ENCODE measurements at regions not wholly inside any gene's neighbourhood (a gene's known extent, or its start where the extent isn't known, plus 50 kb on each side); places are given as distances from the start of the nearest gene placed in this dataset.

DNA sequence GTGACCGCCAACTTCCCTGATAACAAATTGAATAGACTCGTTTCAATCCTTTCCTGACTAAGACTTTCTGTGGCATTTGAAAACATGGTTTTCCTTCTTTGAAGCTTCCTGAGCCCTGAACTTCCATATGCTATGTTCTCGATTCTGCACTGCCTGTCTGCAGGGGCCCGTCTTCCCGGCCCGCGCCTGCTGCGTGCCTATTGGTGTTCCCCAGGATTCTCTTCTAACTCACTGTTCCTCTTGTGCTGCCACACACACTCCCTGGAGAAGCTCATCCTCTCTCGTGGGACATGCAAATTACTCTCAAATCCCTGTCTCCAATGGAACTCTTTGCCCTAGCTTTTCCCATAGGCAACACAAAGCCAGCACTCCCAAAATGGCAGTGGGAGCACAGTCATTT, 262.9 kb upstream of the GATB start:
- Mint-ChIP-seq H3K4me3 (no peak overlapping the region), H3K27ac (no peak overlapping the region), H3K36me3 (ENCODE audit: low read depth) (peaks cover 6% of the 10 kb centered on the region), H3K9me3 (peaks cover 5% of the 10 kb centered on the region), H3K27me3 (ENCODE audit: insufficient read depth) (no peaks in the 10 kb centered on the region), H3K4me1 (ENCODE audit: low read depth) (no peaks in the 10 kb centered on the region)
- no peak for DNase-seq (ENCODE audit: low spot score)
- intact Hi-C loops (cut with micrococcal nuclease) = no loop called here

DNA sequence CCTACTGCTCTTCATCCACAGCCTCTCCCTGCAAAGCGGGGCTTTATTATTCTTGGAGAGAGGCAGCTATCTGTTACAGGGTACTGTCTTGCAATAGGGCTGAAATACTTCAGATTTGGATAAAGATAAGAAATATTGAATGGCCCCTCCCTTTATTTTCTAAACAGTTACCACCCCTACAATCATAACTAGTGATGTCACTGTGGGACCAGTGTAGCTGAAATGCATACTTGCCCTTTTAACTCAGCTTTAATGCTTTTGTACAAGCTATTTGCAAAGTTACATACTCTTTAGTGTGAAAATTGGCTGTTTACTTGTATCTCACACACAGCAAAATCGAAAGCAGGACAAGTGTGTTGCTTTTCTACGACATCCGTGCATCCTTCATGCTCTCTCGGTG, 261.7 kb upstream of the GATB start:
- H3K36me3 Mint-ChIP-seq (ENCODE audit: low read depth) = peaks cover 1% of the 10 kb centered on the region
- no peak overlapping the region for H3K27ac Mint-ChIP-seq

DNA sequence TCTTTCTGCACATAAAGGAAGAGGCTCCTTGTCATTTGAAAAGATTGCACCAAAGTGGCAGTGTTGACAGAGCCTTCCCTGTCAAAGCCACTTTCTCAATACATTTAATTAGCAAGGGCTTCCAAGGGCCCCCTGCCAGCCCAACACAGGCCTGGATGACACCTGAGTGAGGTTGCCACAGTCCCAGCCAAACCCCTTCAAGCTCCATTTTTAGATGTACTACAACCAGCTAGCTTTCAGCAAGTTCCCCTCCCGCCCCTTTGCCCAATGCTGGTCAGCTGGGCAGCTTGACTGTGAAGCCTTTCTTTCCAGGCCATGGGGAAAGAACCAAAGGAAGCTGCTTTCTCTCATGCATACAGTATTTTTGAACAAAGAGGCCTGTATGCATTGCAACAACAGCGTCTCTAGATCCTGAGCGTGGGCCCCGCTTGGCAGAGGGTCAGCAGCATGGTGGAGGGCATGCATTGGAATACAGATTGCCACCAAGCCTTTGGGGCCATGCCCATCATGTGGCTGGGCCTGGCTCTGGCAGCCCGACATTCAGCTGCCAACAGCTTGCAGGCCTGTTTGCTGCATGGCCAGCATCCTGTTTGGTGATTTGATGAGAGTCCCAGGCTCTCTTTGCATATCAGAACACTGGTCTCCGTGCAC, 261.1 kb upstream of the GATB start:
- intact Hi-C loops (cut with micrococcal nuclease) = no loop called here
- H3K27me3 Mint-ChIP-seq (ENCODE audit: insufficient read depth) = no peaks in the 10 kb centered on the region
- no peak overlapping the region for H3K4me3 Mint-ChIP-seq
- no peak for DNase-seq (ENCODE audit: low spot score)
- H3K36me3 Mint-ChIP-seq (ENCODE audit: low read depth) = no peaks in the 10 kb centered on the region
- no peaks in the 10 kb centered on the region for H3K9me3 Mint-ChIP-seq
- H3K27ac Mint-ChIP-seq = no peak overlapping the region
- H3K4me1 Mint-ChIP-seq (ENCODE audit: low read depth) = no peaks in the 10 kb centered on the region

More for the DNA sequence above, 261.7 kb upstream of the GATB start:
- H3K9me3 Mint-ChIP-seq = no peaks in the 10 kb centered on the region
- no peaks in the 10 kb centered on the region for H3K27me3 Mint-ChIP-seq (ENCODE audit: insufficient read depth)
- H3K4me1 Mint-ChIP-seq (ENCODE audit: low read depth) = no peaks in the 10 kb centered on the region
- H3K4me3 Mint-ChIP-seq = no peak overlapping the region
- intact Hi-C loops (cut with micrococcal nuclease) = no loop called here
- DNase-seq (ENCODE audit: low spot score) = no peak

DNA sequence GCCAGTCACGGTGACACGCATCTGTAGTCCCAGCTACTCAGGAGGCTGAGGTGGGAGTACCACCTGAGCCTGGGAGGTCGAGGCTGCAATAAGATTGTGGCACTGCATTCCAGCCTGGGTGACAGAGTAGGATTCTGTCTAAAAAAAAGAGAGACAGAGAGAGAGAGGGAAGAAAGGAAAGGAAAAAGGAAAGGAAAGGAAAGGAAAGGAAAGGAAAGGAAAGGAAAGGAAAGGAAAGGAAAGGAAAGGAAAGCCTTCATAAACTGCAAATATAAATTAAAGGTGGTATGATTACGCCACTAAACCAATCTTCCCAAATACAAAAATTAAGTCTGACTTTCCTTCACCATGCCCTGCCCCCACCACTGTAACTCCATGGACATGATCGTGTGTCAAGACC, 259.3 kb upstream of the GATB start:
- DNase-seq (ENCODE audit: low spot score) = no peak
- no peak overlapping the region for H3K27ac Mint-ChIP-seq
- no peaks in the 10 kb centered on the region for H3K9me3 Mint-ChIP-seq
- intact Hi-C loops (cut with micrococcal nuclease) = no loop called here
- H3K4me3 Mint-ChIP-seq = no peak overlapping the region
- H3K4me1 Mint-ChIP-seq (ENCODE audit: low read depth) = peaks cover 12% of the 10 kb centered on the region
- H3K36me3 Mint-ChIP-seq (ENCODE audit: low read depth) = peaks cover 5% of the 10 kb centered on the region
- H3K27me3 Mint-ChIP-seq (ENCODE audit: insufficient read depth) = no peaks in the 10 kb centered on the region

- H3K4me1 Mint-ChIP-seq (ENCODE audit: low read depth) = peaks cover 44% of the 10 kb centered on the region
- peaks cover 9% of the 10 kb centered on the region for H3K36me3 Mint-ChIP-seq (ENCODE audit: low read depth)
- intact Hi-C loops (cut with micrococcal nuclease) = no loop called here
- H3K4me3 Mint-ChIP-seq = no peak overlapping the region
- no peaks in the 10 kb centered on the region for H3K9me3 Mint-ChIP-seq
- no peak for DNase-seq (ENCODE audit: low spot score)
- no peaks in the 10 kb centered on the region for H3K27me3 Mint-ChIP-seq (ENCODE audit: insufficient read depth)
- H3K27ac Mint-ChIP-seq = no peak overlapping the region
Measured at GRCh38 chr4:152016303-152016620, 255.5 kb upstream of the GATB start.

GRCh38 chr4:152015597-152016302, 254.9 kb upstream of the GATB start:
- Mint-ChIP-seq H3K4me3 (no peak overlapping the region), H3K36me3 (ENCODE audit: low read depth) (peaks cover 11% of the 10 kb centered on the region), H3K27me3 (ENCODE audit: insufficient read depth) (no peaks in the 10 kb centered on the region), H3K27ac (peak overlapping the region; percentile 47), H3K4me1 (ENCODE audit: low read depth) (peaks cover 50% of the 10 kb centered on the region), H3K9me3 (no peaks in the 10 kb centered on the region)
- DNase-seq (ENCODE audit: low spot score) = no peak
- intact Hi-C loops (cut with micrococcal nuclease) = no loop called here

GRCh38 chr4:152014280-152014679, 253.5 kb upstream of the GATB start:
- H3K4me3 Mint-ChIP-seq = peak overlapping the region; percentile 68
- peaks cover 11% of the 10 kb centered on the region for H3K36me3 Mint-ChIP-seq (ENCODE audit: low read depth)
- H3K27me3 Mint-ChIP-seq (ENCODE audit: insufficient read depth) = no peaks in the 10 kb centered on the region
- H3K9me3 Mint-ChIP-seq = no peaks in the 10 kb centered on the region
- DNase-seq (ENCODE audit: low spot score) = peak; percentile 54
- intact Hi-C loops (cut with micrococcal nuclease) = no loop called here
- peak overlapping the region; percentile 57 for H3K27ac Mint-ChIP-seq
- H3K4me1 Mint-ChIP-seq (ENCODE audit: low read depth) = peaks cover 60% of the 10 kb centered on the region

- Mint-ChIP-seq H3K4me1 (ENCODE audit: low read depth) (peaks cover 63% of the 10 kb centered on the region), H3K27ac (no peak overlapping the region), H3K27me3 (ENCODE audit: insufficient read depth) (no peaks in the 10 kb centered on the region), H3K9me3 (no peaks in the 10 kb centered on the region), H3K4me3 (peak overlapping the region; percentile 10), H3K36me3 (ENCODE audit: low read depth) (peaks cover 11% of the 10 kb centered on the region)
- DNase-seq (ENCODE audit: low spot score) = no peak
- intact Hi-C loops (cut with micrococcal nuclease) = no loop called here
Measured at GRCh38 chr4:152011469-152011868, 250.7 kb upstream of the GATB start.

GRCh38 chr4:152010710-152011079, 249.9 kb upstream of the GATB start:
- no peaks in the 10 kb centered on the region for H3K9me3 Mint-ChIP-seq
- H3K27ac Mint-ChIP-seq = peak overlapping the region; percentile 67
- intact Hi-C loops (cut with micrococcal nuclease) = no loop called here
- H3K4me1 Mint-ChIP-seq (ENCODE audit: low read depth) = peaks cover 56% of the 10 kb centered on the region
- H3K27me3 Mint-ChIP-seq (ENCODE audit: insufficient read depth) = no peaks in the 10 kb centered on the region
- peak overlapping the region; percentile 65 for H3K4me3 Mint-ChIP-seq
- peaks cover 5% of the 10 kb centered on the region for H3K36me3 Mint-ChIP-seq (ENCODE audit: low read depth)
- DNase-seq (ENCODE audit: low spot score) = peak; percentile 24

- intact Hi-C loops (cut with micrococcal nuclease) = no loop called here
Measured at GRCh38 chr4:152009983-152010709, 249.3 kb upstream of the GATB start.

DNA sequence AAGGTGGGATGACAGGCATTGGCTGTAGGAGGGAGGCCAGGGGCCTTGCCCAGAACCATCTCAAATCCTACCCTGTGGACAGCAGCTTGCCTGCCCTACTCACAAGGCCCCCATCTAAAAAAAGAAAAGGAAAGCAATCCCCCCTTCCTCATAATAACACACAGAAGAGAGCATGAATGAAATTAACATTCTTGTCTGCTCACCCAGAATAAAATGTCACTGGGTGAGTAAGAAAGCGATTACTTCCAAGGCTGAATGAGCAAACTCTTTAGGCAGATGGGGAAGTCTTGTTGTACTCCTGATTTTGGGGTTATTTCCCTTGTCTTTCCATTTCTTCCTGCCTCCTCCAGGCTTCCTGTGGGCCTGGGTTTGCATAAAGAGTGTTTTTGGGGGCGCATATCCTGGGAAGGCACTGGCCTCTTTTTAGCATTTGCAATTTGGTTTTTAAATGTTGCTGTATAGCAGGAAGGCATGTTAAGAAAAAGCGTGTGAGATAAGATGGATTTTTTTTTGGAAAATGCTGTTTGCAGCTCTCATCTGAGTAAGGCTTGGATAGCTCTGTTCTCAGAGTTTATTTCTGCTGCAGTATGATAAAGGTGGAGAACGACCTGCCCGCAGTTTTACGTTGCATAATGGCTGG, 248.3 kb upstream of the GATB start:
- intact Hi-C loops (cut with micrococcal nuclease) = no loop called here
- Mint-ChIP-seq H3K27ac (no peak overlapping the region), H3K4me1 (ENCODE audit: low read depth) (peaks cover 45% of the 10 kb centered on the region), H3K9me3 (no peaks in the 10 kb centered on the region), H3K4me3 (no peak overlapping the region), H3K27me3 (ENCODE audit: insufficient read depth) (no peaks in the 10 kb centered on the region), H3K36me3 (ENCODE audit: low read depth) (peaks cover 5% of the 10 kb centered on the region)
- no peak for DNase-seq (ENCODE audit: low spot score)

More at GRCh38 chr4:152009983-152010709, 249.3 kb upstream of the GATB start:
- Mint-ChIP-seq H3K27me3 (ENCODE audit: insufficient read depth) (no peaks in the 10 kb centered on the region), H3K4me1 (ENCODE audit: low read depth) (peaks cover 54% of the 10 kb centered on the region), H3K9me3 (no peaks in the 10 kb centered on the region), H3K36me3 (ENCODE audit: low read depth) (peaks cover 5% of the 10 kb centered on the region), H3K4me3 (peak overlapping the region; percentile 65), H3K27ac (no peak overlapping the region)
- no peak for DNase-seq (ENCODE audit: low spot score)

GRCh38 chr4:152007111-152007510, 246.3 kb upstream of the GATB start:
- DNase-seq (ENCODE audit: low spot score) = no peak
- Mint-ChIP-seq H3K4me3 (no peak overlapping the region), H3K36me3 (ENCODE audit: low read depth) (peaks cover 2% of the 10 kb centered on the region), H3K27ac (no peak overlapping the region), H3K4me1 (ENCODE audit: low read depth) (peaks cover 36% of the 10 kb centered on the region), H3K27me3 (ENCODE audit: insufficient read depth) (peaks cover 4% of the 10 kb centered on the region), H3K9me3 (no peaks in the 10 kb centered on the region)
- intact Hi-C loops (cut with micrococcal nuclease) = no loop called here

GRCh38 chr4:152004801-152005200, 244.0 kb upstream of the GATB start:
- no peak for DNase-seq (ENCODE audit: low spot score)
- no peak overlapping the region for H3K27ac Mint-ChIP-seq
- no peaks in the 10 kb centered on the region for H3K9me3 Mint-ChIP-seq
- intact Hi-C loops (cut with micrococcal nuclease) = no loop called here
- H3K4me1 Mint-ChIP-seq (ENCODE audit: low read depth) = peaks cover 18% of the 10 kb centered on the region
- no peaks in the 10 kb centered on the region for H3K36me3 Mint-ChIP-seq (ENCODE audit: low read depth)
- H3K4me3 Mint-ChIP-seq = no peak overlapping the region
- peaks cover 6% of the 10 kb centered on the region for H3K27me3 Mint-ChIP-seq (ENCODE audit: insufficient read depth)

Measured in activated T-helper 1 cell treated with anti-CD3 and anti-CD28 coated beads, Interleukin-12 subunit alpha, Interleukin-12 subunit beta, Interleukin-2, Interleukin-4 antibody, amounts not matched to agents 30 ng/mL and 10 ng/mL and 1 ng/mL, durations not matched to agents 14 hours and 24 hours and 36 hours (primary cell).